ENCODE measurements at regions not wholly inside any gene's neighbourhood (a gene's known extent, or its start where the extent isn't known, plus 50 kb on each side); places are given as distances from the start of the nearest gene placed in this dataset.

GRCh38 chr5:147143215-147143614 lies 91.6 kb upstream of the STK32A start:
- no peak for TF ChIP-seq EP300 (IDR thresholded peaks at IDR 0.05)
- TF ChIP-seq, protein P1, sequence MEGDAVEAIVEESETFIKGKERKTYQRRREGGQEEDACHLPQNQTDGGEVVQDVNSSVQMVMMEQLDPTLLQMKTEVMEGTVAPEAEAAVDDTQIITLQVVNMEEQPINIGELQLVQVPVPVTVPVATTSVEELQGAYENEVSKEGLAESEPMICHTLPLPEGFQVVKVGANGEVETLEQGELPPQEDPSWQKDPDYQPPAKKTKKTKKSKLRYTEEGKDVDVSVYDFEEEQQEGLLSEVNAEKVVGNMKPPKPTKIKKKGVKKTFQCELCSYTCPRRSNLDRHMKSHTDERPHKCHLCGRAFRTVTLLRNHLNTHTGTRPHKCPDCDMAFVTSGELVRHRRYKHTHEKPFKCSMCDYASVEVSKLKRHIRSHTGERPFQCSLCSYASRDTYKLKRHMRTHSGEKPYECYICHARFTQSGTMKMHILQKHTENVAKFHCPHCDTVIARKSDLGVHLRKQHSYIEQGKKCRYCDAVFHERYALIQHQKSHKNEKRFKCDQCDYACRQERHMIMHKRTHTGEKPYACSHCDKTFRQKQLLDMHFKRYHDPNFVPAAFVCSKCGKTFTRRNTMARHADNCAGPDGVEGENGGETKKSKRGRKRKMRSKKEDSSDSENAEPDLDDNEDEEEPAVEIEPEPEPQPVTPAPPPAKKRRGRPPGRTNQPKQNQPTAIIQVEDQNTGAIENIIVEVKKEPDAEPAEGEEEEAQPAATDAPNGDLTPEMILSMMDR (IDR thresholded peaks at IDR 0.05): no peak

Measured in ovary (tissue), 3 donors.